Endodermal cell (in vitro differentiated cells): ENCODE measurements at regions not wholly inside any gene's neighbourhood (a gene's known extent, or its start where the extent isn't known, plus 50 kb on each side); places are given as distances from the start of the nearest gene placed in this dataset.

Experiments used
- DNase-seq: peaks from one replicate; pipeline ENCODE4 v3.0.0-alpha.2; 2017
- H3K27ac ChIP-seq: 2 replicates; pipeline ENCODE4 v1.5.1; 2013; ENCODE audit warnings: mild to moderate bottlenecking, low read depth, low read length, moderate library complexity
- H3K27me3 ChIP-seq: 2 replicates; pipeline ENCODE4 v1.6.1; 2013; ENCODE audit warnings: mild to moderate bottlenecking, low read length, moderate library complexity; ENCODE audit not compliant: insufficient read depth, control insufficient read depth, poor library complexity, severe bottlenecking
- H3K36me3 ChIP-seq: 2 replicates; pipeline ENCODE4 v1.7.0; 2013; ENCODE audit warnings: mild to moderate bottlenecking, low read length, moderate library complexity; ENCODE audit not compliant: control insufficient read depth, insufficient read depth
- H3K4me1 ChIP-seq: one replicate; pipeline ENCODE4 v1.7.0; 2013; ENCODE audit warnings: low read length; ENCODE audit not compliant: control insufficient read depth, insufficient read depth
- H3K4me3 ChIP-seq: 2 replicates; pipeline ENCODE4 v1.5.1; 2013; ENCODE audit warnings: mild to moderate bottlenecking, low read length, moderate library complexity
- H3K9ac ChIP-seq: 2 replicates; pipeline ENCODE4 v1.6.1; 2013; ENCODE audit warnings: mild to moderate bottlenecking, low read length, moderate library complexity; ENCODE audit not compliant: poor library complexity, severe bottlenecking; ENCODE audit errors: extremely low read depth
- H3K9me3 ChIP-seq: 2 replicates; pipeline ENCODE4 v1.6.1; 2013; ENCODE audit warnings: mild to moderate bottlenecking, low read length, moderate library complexity; ENCODE audit not compliant: control insufficient read depth
- H3K27ac Mint-ChIP-seq: 2 replicates; pipeline ENCODE4 v1.8.0; 2020; ENCODE audit warnings: mixed read lengths
- H3K27me3 Mint-ChIP-seq: 2 replicates; pipeline ENCODE4 v1.8.0; 2021; ENCODE audit warnings: mild to moderate bottlenecking, mixed read lengths; ENCODE audit not compliant: insufficient read depth
- H3K36me3 Mint-ChIP-seq: 2 replicates; pipeline ENCODE4 v1.8.0; 2020; ENCODE audit warnings: low read depth, mixed read lengths
- H3K4me1 Mint-ChIP-seq: 2 replicates; pipeline ENCODE4 v1.8.0; 2020; ENCODE audit warnings: mixed read lengths
- H3K4me3 Mint-ChIP-seq: 2 replicates; pipeline ENCODE4 v1.8.0; 2020; ENCODE audit warnings: mild to moderate bottlenecking, moderate library complexity, mixed read lengths
- H3K9me3 Mint-ChIP-seq: 2 replicates; pipeline ENCODE4 v1.8.0; 2020; ENCODE audit warnings: mild to moderate bottlenecking, mixed read lengths
- CTCF ChIP-seq: fragments of 200-600 bp; sonication (generic); conservative IDR thresholded peaks from 2 replicates; pipeline ENCODE4 v1.5.0; 2021; ENCODE audit warnings: antibody characterized with exemption, mild to moderate bottlenecking
- WGBS, 2 experiments: methylation state at CpG; one replicate each; pipeline versions ENCODE4 v1.1.5 to v1.1.7; 2013; ENCODE audit warnings: missing lambda C conversion rate in 2 of 2, mixed read lengths in 1 of 2; ENCODE audit not compliant: insufficient coverage in 1 of 2, insufficient read length in 1 of 2; 5-methylcytosine and 5-hydroxymethylcytosine counted together

GRCh38 chr12:90520002-90520734, 434.8 kb downstream of the CCER1 start:
- Mint-ChIP-seq H3K27ac (no peak overlapping the region), H3K9me3 (no peaks in the 10 kb centered on the region), H3K4me1 (no peaks in the 10 kb centered on the region), H3K27me3 (no peaks in the 10 kb centered on the region), H3K36me3 (no peaks in the 10 kb centered on the region), H3K4me3 (no peak overlapping the region)
- DNase-seq = no peak
- WGBS, 2 experiments = 47 to 89% methylated on average over 1 to 2 of the region's 3 CpGs
- TF ChIP-seq CTCF = no peak
- Histone ChIP-seq H3K4me1 (no peaks in the 10 kb centered on the region), H3K36me3 (no peaks in the 10 kb centered on the region), H3K27ac (no peak overlapping the region), H3K9me3 (no peaks in the 10 kb centered on the region), H3K27me3 (no peaks in the 10 kb centered on the region), H3K4me3 (no peak overlapping the region), H3K9ac (no peak overlapping the region)

- Histone ChIP-seq H3K27ac (no peak overlapping the region), H3K4me1 (no peaks in the 10 kb centered on the region), H3K9me3 (no peaks in the 10 kb centered on the region), H3K27me3 (no peaks in the 10 kb centered on the region), H3K36me3 (no peaks in the 10 kb centered on the region), H3K4me3 (no peak overlapping the region), H3K9ac (no peak overlapping the region)
- no peaks in the 10 kb centered on the region for H3K36me3 Mint-ChIP-seq
- no peak overlapping the region for H3K4me3 Mint-ChIP-seq
- no peak for TF ChIP-seq CTCF
- H3K27ac Mint-ChIP-seq = no peak overlapping the region
- no peaks in the 10 kb centered on the region for H3K9me3 Mint-ChIP-seq
- no peak for DNase-seq
- H3K4me1 Mint-ChIP-seq = no peaks in the 10 kb centered on the region
- no peaks in the 10 kb centered on the region for H3K27me3 Mint-ChIP-seq
Observed at GRCh38 chr12:90519285-90519684, 435.7 kb downstream of the CCER1 start.

- no peaks in the 10 kb centered on the region for H3K27me3 Mint-ChIP-seq
- H3K9me3 ChIP-seq = no peaks in the 10 kb centered on the region
- H3K27me3 ChIP-seq = no peaks in the 10 kb centered on the region
- 92 to 100% methylated on average over 1 of the region's 2 CpGs for WGBS, 2 experiments
- H3K4me1 Mint-ChIP-seq = no peaks in the 10 kb centered on the region
- no peaks in the 10 kb centered on the region for H3K4me1 ChIP-seq
- H3K27ac ChIP-seq = no peak overlapping the region
- no peak for TF ChIP-seq CTCF
- H3K9ac ChIP-seq = no peak overlapping the region
- no peak overlapping the region for H3K4me3 ChIP-seq
- H3K9me3 Mint-ChIP-seq = no peaks in the 10 kb centered on the region
- H3K36me3 Mint-ChIP-seq = no peaks in the 10 kb centered on the region
- H3K27ac Mint-ChIP-seq = no peak overlapping the region
- H3K36me3 ChIP-seq = no peaks in the 10 kb centered on the region
- no peak for DNase-seq
- no peak overlapping the region for H3K4me3 Mint-ChIP-seq
Observed at GRCh38 chr12:90515199-90516175, 439.5 kb downstream of the CCER1 start.
